ENCODE measurements at regions not wholly inside any gene's neighbourhood (a gene's known extent, or its start where the extent isn't known, plus 50 kb on each side); places are given as distances from the start of the nearest gene placed in this dataset.

DNA sequence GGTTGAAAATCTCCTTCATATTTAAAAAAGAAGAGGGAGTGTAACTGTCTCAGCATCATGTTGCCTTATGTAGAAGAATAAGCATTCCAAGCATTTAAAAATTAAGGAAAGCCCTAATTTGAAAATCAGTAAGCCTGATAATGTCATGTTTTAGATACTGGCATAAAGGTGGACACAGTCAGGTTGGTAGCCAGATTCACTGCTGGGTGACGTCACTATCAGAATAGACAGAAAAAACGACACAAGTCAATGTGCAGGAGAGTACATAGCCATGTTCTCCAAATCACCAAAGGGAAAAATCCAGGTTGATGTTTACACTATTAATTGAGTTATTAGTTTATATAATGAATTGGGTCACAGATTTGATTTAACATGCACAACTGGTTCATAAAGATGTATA, 50.8 kb upstream of the POU3F2 start:
- no peak for DNase-seq (ENCODE audit: low read depth)
- H3K4me3 ChIP-seq (ENCODE audit: control insufficient read depth, low read depth, low read length) = no peak overlapping the region
- TF ChIP-seq, protein P1, sequence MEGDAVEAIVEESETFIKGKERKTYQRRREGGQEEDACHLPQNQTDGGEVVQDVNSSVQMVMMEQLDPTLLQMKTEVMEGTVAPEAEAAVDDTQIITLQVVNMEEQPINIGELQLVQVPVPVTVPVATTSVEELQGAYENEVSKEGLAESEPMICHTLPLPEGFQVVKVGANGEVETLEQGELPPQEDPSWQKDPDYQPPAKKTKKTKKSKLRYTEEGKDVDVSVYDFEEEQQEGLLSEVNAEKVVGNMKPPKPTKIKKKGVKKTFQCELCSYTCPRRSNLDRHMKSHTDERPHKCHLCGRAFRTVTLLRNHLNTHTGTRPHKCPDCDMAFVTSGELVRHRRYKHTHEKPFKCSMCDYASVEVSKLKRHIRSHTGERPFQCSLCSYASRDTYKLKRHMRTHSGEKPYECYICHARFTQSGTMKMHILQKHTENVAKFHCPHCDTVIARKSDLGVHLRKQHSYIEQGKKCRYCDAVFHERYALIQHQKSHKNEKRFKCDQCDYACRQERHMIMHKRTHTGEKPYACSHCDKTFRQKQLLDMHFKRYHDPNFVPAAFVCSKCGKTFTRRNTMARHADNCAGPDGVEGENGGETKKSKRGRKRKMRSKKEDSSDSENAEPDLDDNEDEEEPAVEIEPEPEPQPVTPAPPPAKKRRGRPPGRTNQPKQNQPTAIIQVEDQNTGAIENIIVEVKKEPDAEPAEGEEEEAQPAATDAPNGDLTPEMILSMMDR (IDR thresholded peaks at IDR 0.05; ENCODE audit: control insufficient read depth, insufficient read depth, low read depth, low read length, missing control alignments) = no peak
